Activated naive CD8-positive, alpha-beta T cell treated with anti-CD3 and anti-CD28 coated beads, Interleukin-2, amount 10 ng/mL, durations not matched to agents 7 days and 5 days (primary cell): ENCODE measurements at regions not wholly inside any gene's neighbourhood (a gene's known extent, or its start where the extent isn't known, plus 50 kb on each side); places are given as distances from the start of the nearest gene placed in this dataset.

ENCODE experiments used
- ATAC-seq: fragments of 150-1000 bp; cut with Tn5 transposase; one replicate; pipeline ENCODE4 v1.10.0; 2021; ENCODE audit warnings: low read depth, moderate library complexity
- POLR2A ChIA-PET: fragments of 350-600 bp; sonication (Branson Sonifier 250); formaldehyde crosslinking; loops from one replicate; lab custom pipeline; 2021; ENCODE audit warnings: antibody characterized with exemption; lab: Charles Lee
- DNase-seq: peaks from one replicate; pipeline ENCODE4 v3.0.0; 2021
- H3K27ac Mint-ChIP-seq: one replicate; pipeline ENCODE4 v1.8.0; 2022; ENCODE audit warnings: mild to moderate bottlenecking, mixed read lengths
- H3K27me3 Mint-ChIP-seq: one replicate; pipeline ENCODE4 v1.8.0; 2022; ENCODE audit warnings: mild to moderate bottlenecking, moderate library complexity, mixed read lengths
- H3K36me3 Mint-ChIP-seq: one replicate; pipeline ENCODE4 v1.8.0; 2021; ENCODE audit warnings: mild to moderate bottlenecking, mixed read lengths
- H3K4me1 Mint-ChIP-seq: one replicate; pipeline ENCODE4 v1.8.0; 2021; ENCODE audit warnings: mixed read lengths
- H3K4me3 Mint-ChIP-seq: one replicate; pipeline ENCODE4 v1.8.0; 2022; ENCODE audit warnings: mild to moderate bottlenecking, moderate library complexity, mixed read lengths
- H3K9me3 Mint-ChIP-seq: one replicate; pipeline ENCODE4 v1.8.0; 2021; ENCODE audit warnings: mixed read lengths

DNA sequence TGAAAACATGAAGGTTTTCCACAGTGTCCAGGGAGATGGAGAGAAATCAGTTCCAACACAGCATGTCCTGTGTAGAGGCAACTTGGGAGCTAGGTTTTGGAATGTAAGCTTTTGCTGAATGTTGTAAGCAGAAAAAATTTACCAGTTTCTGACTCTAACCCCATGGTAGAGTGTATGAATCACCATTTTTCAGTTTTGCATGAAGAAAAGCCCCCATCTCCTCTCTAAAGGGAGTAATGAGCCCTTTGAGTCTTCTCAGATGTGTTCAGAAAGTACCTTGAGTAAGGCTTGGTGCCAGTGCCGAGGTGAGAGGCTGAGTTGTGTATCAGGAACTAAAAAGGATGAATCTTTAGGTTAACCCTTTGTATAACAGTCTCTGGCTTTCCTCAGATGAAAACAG lies 96.2 kb downstream of the ADRB2 start:
- no peak for DNase-seq
- Mint-ChIP-seq H3K27me3 (peaks cover 20% of the 10 kb centered on the region), H3K9me3 (no peaks in the 10 kb centered on the region), H3K27ac (no peak overlapping the region), H3K36me3 (no peaks in the 10 kb centered on the region), H3K4me3 (no peak overlapping the region), H3K4me1 (no peaks in the 10 kb centered on the region)
- no peak for ATAC-seq
- POLR2A ChIA-PET = no interaction called here

DNA sequence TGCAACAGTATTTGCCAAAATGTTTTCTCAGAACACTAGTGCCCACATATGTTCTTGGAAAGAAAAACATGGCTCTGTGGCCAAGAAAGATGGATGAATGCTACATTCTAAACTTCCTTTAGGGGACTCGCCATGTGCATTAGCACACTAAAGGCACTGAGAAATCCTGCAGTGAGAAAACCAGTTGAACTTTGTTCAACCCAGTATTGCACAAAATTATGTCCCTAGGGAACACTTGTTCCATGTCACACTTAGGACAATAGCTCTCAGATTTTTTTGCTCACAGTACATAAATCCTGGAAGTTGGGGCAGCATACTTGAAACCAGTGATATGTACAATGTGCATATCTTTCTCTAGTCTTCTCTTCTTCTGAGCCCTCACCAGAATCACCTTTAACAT lies 96.6 kb downstream of the ADRB2 start:
- ATAC-seq = no peak
- DNase-seq = no peak
- H3K4me1 Mint-ChIP-seq = no peaks in the 10 kb centered on the region
- H3K27me3 Mint-ChIP-seq = peaks cover 20% of the 10 kb centered on the region
- POLR2A ChIA-PET = no interaction called here
- no peaks in the 10 kb centered on the region for H3K9me3 Mint-ChIP-seq
- no peak overlapping the region for H3K27ac Mint-ChIP-seq
- no peak overlapping the region for H3K4me3 Mint-ChIP-seq
- H3K36me3 Mint-ChIP-seq = no peaks in the 10 kb centered on the region

DNA sequence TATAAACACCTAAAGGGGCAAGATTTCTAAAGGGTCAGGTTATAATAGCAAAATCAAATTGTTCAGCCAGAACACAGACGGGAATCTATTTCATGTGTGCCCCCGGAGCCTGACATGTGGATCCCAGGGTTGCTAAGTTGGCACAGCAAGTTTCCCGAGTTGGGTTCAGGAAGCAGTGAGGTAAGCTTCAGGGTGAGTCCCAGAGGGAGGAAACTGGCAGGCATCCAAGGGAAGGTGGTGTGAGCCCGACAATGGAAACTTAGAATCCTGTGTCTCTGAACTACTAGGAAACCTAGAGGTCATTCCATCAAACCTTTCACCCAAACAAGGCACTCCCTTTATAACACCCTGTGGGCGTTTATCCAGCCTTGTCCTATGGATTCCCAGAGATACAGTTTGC lies 98.4 kb downstream of the ADRB2 start:
- POLR2A ChIA-PET = no interaction called here
- H3K27me3 Mint-ChIP-seq = peaks cover 11% of the 10 kb centered on the region
- H3K4me3 Mint-ChIP-seq = no peak overlapping the region
- DNase-seq (no peak), ATAC-seq (no peak)
- no peaks in the 10 kb centered on the region for H3K9me3 Mint-ChIP-seq
- no peaks in the 10 kb centered on the region for H3K36me3 Mint-ChIP-seq
- no peaks in the 10 kb centered on the region for H3K4me1 Mint-ChIP-seq
- H3K27ac Mint-ChIP-seq = no peak overlapping the region

DNA sequence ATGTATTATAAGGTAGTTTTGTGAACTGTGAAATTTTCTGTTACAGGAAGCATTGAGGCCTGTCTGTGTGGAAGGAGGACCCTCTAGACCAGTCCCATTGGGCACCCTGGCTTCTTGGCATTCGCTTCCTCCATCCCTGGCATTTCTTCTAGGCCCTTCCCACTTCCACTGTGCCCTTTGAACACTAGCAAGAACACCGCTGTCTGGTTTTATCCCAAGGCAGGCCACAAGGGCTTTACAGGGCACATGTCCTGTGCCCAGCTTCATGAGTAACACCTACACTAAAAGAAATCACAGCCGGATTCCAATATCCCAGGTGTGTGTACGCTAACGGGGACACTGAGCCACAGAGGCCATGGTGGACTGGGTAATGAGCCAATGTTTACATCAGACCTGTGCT lies 99.8 kb downstream of the ADRB2 start:
- DNase-seq = no peak
- Mint-ChIP-seq H3K27ac (no peak overlapping the region), H3K4me1 (no peaks in the 10 kb centered on the region), H3K4me3 (no peak overlapping the region), H3K27me3 (peaks cover 6% of the 10 kb centered on the region), H3K9me3 (no peaks in the 10 kb centered on the region), H3K36me3 (no peaks in the 10 kb centered on the region)
- POLR2A ChIA-PET = no interaction called here
- no peak for ATAC-seq

DNA sequence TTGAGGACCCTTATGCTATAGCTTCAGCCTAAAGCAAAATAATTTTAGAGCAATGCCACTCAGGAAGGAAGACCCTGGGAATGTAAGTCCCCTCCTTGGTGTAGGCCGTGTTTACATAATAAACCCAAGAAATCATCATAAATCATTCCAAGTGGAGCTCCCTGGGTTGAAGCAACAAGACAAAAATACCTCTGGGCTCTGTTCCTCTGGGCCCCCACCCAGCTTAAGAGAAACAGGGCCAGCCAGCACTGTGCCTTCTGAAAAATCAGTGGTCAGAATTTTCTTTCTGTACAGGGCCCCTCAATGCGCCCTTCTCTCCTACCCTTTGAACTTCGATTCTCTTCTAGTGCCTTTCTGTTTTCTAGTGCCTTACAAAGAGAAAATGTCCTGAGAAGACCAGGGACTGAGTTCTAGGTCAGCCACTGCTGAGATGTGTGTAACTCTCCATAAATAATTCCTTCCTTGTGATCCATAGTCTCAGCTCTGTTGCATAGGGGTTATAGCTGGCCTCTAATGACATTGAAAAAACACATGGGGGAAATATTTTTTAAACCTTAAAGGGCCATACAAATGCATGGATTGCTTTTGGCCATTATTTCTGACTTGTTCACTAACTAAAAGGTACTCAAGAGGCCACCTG lies 101.0 kb downstream of the ADRB2 start:
- Mint-ChIP-seq H3K27ac (no peak overlapping the region), H3K4me3 (no peak overlapping the region), H3K27me3 (peaks cover 8% of the 10 kb centered on the region), H3K9me3 (no peaks in the 10 kb centered on the region), H3K36me3 (no peaks in the 10 kb centered on the region), H3K4me1 (no peaks in the 10 kb centered on the region)
- no peak for ATAC-seq
- POLR2A ChIA-PET = no interaction called here
- DNase-seq = no peak

DNA sequence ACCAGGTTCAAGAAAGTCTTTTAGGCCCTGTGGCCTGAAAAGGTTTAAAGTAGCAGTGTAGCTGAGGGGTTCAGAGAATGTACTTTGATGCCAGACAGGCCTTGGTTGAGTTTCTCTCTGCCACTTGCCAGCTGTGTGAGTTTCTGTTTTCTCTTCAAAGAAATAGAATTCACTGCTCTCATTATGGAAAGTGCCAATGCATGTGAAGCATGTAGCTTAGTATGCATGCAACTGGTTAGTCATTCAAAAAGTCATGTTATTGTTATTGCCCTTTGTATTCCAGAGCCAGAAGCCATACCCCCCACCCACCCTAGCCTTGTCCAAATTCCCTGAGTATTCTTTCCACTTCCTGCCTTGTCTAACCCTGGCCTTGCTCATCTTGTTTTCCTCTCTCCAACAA lies 101.7 kb downstream of the ADRB2 start:
- Mint-ChIP-seq H3K4me1 (no peaks in the 10 kb centered on the region), H3K36me3 (no peaks in the 10 kb centered on the region), H3K27me3 (peaks cover 8% of the 10 kb centered on the region), H3K9me3 (no peaks in the 10 kb centered on the region), H3K27ac (no peak overlapping the region), H3K4me3 (no peak overlapping the region)
- POLR2A ChIA-PET = no interaction called here
- DNase-seq = no peak
- ATAC-seq = no peak

DNA sequence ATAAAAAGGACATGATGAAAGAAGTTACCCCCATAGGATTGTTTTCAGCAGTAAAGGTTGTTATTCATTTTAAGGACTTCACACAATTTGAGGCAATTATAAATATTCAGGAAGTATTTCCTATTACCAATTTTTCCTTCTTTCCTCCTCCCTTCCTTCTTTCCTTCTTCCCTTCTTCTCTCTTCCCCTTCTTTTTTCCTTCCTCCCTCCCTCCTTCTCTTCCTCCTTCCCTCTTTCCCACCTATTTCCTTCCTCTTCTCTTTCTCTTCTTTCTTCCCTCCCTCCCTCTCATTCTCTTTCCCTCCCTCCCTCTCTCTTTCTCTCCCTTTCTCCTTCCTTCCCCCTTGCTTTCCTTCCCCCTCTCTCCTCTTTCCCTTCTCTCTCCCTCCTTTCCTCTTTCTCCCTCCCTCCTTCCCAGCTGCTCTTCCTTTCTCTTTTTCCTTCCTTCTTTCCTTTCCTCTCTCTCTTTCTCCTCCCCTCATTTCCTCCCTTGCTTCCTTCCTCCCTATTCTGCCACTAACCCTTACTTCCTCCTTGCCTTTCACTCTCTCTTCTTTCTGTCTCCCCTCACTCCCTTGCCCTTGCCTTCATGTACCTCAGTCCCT lies 105.1 kb downstream of the ADRB2 start:
- ATAC-seq (no peak), DNase-seq (no peak)
- H3K4me3 Mint-ChIP-seq = no peak overlapping the region
- H3K4me1 Mint-ChIP-seq = no peaks in the 10 kb centered on the region
- no peak overlapping the region for H3K27ac Mint-ChIP-seq
- H3K36me3 Mint-ChIP-seq = no peaks in the 10 kb centered on the region
- H3K27me3 Mint-ChIP-seq = peaks cover 8% of the 10 kb centered on the region
- H3K9me3 Mint-ChIP-seq = no peaks in the 10 kb centered on the region
- POLR2A ChIA-PET = no interaction called here

DNA sequence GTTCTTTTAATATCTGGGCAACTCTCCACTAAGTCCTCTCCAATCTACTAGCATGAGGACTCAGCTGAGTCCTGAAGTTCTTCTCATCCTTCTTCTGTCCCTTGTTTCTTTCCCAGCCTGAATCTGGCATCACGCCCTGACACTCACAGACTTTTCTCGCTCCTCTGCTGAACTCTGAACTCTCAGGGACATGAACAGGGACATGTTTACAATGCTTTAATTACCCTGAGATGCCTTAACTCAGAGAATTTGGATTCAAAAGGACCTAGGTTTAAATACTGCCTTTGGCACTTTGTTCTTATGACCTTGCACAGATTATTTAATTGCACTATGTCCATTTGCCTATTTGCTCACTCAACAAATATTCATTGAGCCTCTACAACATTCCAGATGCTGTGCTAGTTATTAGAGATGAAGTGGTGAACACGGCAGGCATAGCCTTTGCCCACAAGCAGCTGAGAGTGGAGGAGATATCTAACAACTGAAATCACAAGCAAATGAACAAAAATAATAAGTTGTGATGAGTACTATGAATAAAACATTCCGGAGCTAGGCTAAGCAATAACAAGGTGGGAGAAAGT lies 106.0 kb downstream of the ADRB2 start:
- Mint-ChIP-seq H3K36me3 (no peaks in the 10 kb centered on the region), H3K4me3 (no peak overlapping the region), H3K27ac (no peak overlapping the region), H3K4me1 (no peaks in the 10 kb centered on the region), H3K9me3 (no peaks in the 10 kb centered on the region), H3K27me3 (peaks cover 8% of the 10 kb centered on the region)
- POLR2A ChIA-PET = no interaction called here
- DNase-seq (no peak), ATAC-seq (no peak)

DNA sequence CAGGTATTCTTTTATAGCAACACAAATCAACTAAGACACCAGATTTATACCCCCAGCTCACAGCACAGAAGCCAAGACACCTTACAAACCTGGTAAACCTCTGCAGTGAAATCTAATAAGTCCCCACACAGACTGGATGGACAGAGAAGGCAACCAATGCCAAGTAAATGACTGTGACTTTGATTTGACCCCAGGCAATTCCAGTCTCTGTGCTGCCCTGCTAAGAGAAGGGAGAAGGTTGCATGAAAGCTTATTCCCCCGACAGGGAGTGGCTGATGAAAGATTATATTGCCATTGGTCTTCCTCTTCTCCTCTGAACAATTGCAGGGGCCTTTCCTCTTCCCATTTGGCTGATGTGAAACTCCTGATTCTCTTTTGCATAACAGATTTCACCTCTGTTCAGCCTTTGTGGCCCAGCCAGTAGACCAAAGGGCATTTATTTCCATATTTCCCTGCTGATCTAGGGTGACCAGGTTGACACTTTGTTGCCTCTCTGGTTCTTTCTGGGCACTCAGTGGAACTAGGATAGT lies 107.6 kb downstream of the ADRB2 start:
- Mint-ChIP-seq H3K4me1 (no peaks in the 10 kb centered on the region), H3K27ac (no peak overlapping the region), H3K4me3 (no peak overlapping the region), H3K36me3 (no peaks in the 10 kb centered on the region), H3K27me3 (peaks cover 10% of the 10 kb centered on the region), H3K9me3 (no peaks in the 10 kb centered on the region)
- POLR2A ChIA-PET = no interaction called here
- ATAC-seq = no peak
- DNase-seq = no peak

DNA sequence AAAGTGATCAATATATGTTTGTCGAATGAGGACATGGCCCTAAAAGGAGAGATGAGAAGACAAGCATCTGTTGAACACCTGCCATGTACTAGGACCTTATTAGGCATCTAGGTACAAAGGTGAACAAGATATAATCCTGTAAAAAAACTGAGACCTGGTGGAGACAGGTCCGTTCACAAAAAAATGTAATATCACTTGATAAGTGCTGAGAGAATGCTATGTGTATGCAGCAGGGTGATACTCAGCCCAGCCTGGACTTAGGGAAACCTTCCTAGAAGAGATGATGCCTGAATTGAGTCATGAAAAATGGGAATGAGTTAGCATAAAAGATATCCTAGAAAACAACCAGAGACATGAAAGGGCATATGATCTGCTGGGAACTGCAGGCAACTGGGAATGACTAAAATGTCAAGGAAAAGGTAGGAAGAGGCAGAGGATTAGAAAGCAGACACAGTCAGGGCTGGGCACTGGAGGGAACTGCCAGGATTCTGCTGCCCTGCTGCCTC lies 108.5 kb downstream of the ADRB2 start:
- Mint-ChIP-seq H3K36me3 (no peaks in the 10 kb centered on the region), H3K27me3 (peaks cover 10% of the 10 kb centered on the region), H3K4me1 (no peaks in the 10 kb centered on the region), H3K27ac (no peak overlapping the region), H3K9me3 (no peaks in the 10 kb centered on the region), H3K4me3 (no peak overlapping the region)
- ATAC-seq (no peak), DNase-seq (no peak)
- POLR2A ChIA-PET = no interaction called here

DNA sequence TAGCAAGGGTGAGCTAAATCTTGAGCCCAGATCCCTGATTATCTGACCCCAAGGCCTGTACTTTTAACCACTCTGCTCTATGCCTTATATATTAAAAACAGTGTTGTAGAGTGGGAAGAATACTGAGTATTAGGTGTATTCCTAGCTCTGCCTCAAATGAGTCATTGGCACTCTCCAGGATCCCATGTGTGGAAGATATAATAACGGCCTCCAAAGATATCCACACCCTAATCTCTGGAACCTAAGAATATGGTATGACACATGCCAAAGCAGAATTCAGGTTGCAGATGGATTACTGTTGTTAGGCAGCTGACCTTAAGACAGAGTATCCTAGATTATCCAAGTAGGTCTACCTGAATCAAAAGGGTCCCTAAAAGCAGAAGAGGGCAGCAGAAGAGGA lies 110.8 kb downstream of the ADRB2 start:
- POLR2A ChIA-PET = no interaction called here
- H3K4me1 Mint-ChIP-seq = peaks cover 1% of the 10 kb centered on the region
- no peaks in the 10 kb centered on the region for H3K36me3 Mint-ChIP-seq
- ATAC-seq (no peak), DNase-seq (no peak)
- no peak overlapping the region for H3K27ac Mint-ChIP-seq
- H3K9me3 Mint-ChIP-seq = no peaks in the 10 kb centered on the region
- no peak overlapping the region for H3K4me3 Mint-ChIP-seq
- peaks cover 2% of the 10 kb centered on the region for H3K27me3 Mint-ChIP-seq

DNA sequence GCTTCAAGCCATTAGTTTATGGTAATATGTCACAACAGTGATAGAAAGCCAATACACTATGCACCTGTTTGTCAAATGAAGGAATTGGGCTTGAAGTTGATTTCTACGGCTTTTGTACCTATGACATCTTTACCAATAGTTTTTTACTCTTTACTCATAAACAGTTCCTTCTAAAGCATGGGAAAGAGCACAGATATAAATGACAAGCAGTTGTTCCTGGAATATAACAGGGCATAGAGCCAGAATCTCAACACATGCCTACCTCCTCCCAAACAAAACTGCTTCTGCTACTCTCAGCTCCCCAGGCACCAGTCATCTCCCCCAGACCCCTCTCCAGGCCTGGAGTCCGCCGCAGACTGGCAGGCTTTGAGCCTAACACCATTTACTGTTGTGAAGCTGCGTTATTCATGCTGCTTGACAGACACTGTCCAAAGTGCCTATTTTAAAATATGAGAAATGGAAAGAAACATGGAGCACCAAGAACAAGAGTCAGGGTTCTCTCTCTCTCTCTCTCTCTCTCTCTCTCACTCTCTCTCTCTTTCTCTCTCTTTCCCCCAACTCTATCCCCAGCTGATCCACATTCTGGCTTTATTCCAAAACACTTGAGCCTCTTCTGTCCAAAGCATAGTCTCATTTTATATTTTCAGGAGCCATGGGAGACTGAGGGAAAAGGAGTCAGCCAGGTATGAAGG lies 111.6 kb downstream of the ADRB2 start:
- H3K27ac Mint-ChIP-seq = no peak overlapping the region
- no peak overlapping the region for H3K4me3 Mint-ChIP-seq
- no peak for ATAC-seq
- DNase-seq = no peak
- H3K36me3 Mint-ChIP-seq = no peaks in the 10 kb centered on the region
- peaks cover 1% of the 10 kb centered on the region for H3K4me1 Mint-ChIP-seq
- H3K27me3 Mint-ChIP-seq = peaks cover 2% of the 10 kb centered on the region
- H3K9me3 Mint-ChIP-seq = no peaks in the 10 kb centered on the region
- POLR2A ChIA-PET = no interaction called here

DNA sequence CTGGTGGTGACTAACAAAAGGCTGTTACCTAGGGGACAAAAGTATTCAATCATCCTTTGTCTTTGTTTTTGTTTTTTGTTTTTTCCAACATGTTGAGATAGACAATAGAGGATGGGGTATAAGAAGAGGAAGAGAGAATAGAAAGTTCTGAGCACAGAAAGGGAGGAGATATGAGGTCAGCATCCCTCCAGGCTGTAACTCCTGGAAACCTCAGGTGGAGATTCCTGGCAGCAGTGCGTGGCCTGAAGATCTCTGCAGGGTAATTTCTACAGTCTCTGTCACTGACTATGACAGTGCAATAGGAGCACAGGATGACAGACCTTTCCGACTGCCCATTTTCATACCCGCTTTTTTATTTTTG lies 112.1 kb downstream of the ADRB2 start:
- Mint-ChIP-seq H3K36me3 (no peaks in the 10 kb centered on the region), H3K4me1 (peaks cover 1% of the 10 kb centered on the region), H3K4me3 (no peak overlapping the region), H3K9me3 (no peaks in the 10 kb centered on the region), H3K27me3 (peaks cover 2% of the 10 kb centered on the region), H3K27ac (no peak overlapping the region)
- POLR2A ChIA-PET = no interaction called here
- DNase-seq (no peak), ATAC-seq (no peak)

DNA sequence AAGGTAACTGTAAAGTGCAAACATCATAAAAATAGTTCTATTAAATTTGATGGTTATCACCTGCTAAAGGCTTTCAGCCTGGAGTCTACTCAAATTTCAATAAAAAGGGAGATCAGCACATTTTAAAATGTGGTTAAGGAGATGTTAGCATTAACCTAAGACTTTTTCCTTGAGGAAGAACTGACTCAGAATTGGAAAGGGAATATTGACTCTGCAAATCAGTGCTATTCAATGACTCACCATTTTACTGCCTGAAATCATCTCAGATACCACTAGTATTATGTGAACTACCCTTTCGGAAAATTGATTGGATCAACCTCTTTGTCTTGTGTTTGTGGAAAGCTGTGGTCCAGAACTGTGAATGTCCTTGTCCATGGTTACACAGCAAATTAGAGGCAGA lies 113.3 kb downstream of the ADRB2 start:
- DNase-seq (no peak), ATAC-seq (no peak)
- Mint-ChIP-seq H3K36me3 (no peaks in the 10 kb centered on the region), H3K27me3 (peaks cover 2% of the 10 kb centered on the region), H3K27ac (no peak overlapping the region), H3K4me1 (peaks cover 1% of the 10 kb centered on the region), H3K4me3 (no peak overlapping the region), H3K9me3 (no peaks in the 10 kb centered on the region)
- POLR2A ChIA-PET = no interaction called here
